ENCODE measurements at regions not wholly inside any gene's neighbourhood (a gene's known extent, or its start where the extent isn't known, plus 50 kb on each side); places are given as distances from the start of the nearest gene placed in this dataset.

DNA sequence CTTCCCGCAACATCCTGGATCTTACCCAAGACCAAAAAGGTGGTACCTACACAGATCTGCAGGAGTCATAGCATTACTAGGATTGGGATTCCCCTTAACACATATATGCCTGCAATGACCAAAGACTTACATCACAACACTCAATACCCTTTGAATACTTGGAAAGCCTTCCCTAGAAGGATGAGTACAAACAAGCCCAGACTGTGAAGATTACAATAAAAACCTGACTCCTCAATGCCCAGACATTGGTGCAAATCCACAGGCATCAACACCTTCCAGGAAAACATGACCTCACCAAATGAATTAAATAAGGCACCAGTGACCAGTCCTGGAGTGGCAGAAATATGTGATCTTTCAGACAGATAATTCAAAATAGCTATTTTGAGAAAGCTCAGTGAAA is 326.8 kb downstream of the TBL1XR1 start:
- Histone ChIP-seq H3K23me2 (ENCODE audit: insufficient read length, low read depth, low read length, poor library complexity, severe bottlenecking) (no peaks in the 10 kb centered on the region), H3K79me1 (ENCODE audit: insufficient read depth, low read depth, low read length, poor library complexity, severe bottlenecking) (no peaks in the 10 kb centered on the region), H2BK5ac (ENCODE audit: insufficient read length, low read length) (no peak overlapping the region), H3K27ac (ENCODE audit: insufficient read length, low read depth, low read length) (no peak overlapping the region), H3K23ac (ENCODE audit: insufficient read length, low read depth, low read length) (no peak overlapping the region), H2AFZ (ENCODE audit: low read length) (no peak overlapping the region), H4K5ac (ENCODE audit: insufficient read length, low read depth, low read length) (no peak overlapping the region), H4K20me1 (ENCODE audit: control insufficient read depth, insufficient read depth, insufficient read length) (no peaks in the 10 kb centered on the region), H3K27me3 (ENCODE audit: insufficient read depth, low read length) (no peaks in the 10 kb centered on the region), H3K56ac (ENCODE audit: insufficient read length, low read depth, low read length) (no peak overlapping the region), H3K9ac (ENCODE audit: extremely low read depth, insufficient read length, low read length) (no peak overlapping the region), H3K79me2 (ENCODE audit: insufficient read depth, low read length) (no peaks in the 10 kb centered on the region), H2BK20ac (ENCODE audit: low read depth, low read length, poor library complexity, severe bottlenecking) (no peak overlapping the region), H2AK5ac (ENCODE audit: insufficient read length, low read length) (no peak overlapping the region), H3K4ac (ENCODE audit: low read depth, low read length) (no peak overlapping the region), H2BK15ac (ENCODE audit: low read depth, low read length) (no peak overlapping the region), H2BK12ac (ENCODE audit: insufficient read length, low read depth, low read length) (no peak overlapping the region), H3K14ac (ENCODE audit: insufficient read depth, low read length) (no peak overlapping the region), H3K18ac (ENCODE audit: insufficient read length, low read depth, low read length) (no peak overlapping the region), H2BK120ac (ENCODE audit: low read depth, low read length, poor library complexity, severe bottlenecking) (no peak overlapping the region), H3T11ph (ENCODE audit: low read length) (no peak overlapping the region), H4K8ac (replicated peaks; ENCODE audit: insufficient read length, low read depth, low read length) (no peak overlapping the region), H4K91ac (ENCODE audit: insufficient read length, low read depth, low read length) (no peak overlapping the region), H3K9me3 (ENCODE audit: control insufficient read depth, low read depth, low read length) (no peaks in the 10 kb centered on the region), H3K4me1 (ENCODE audit: insufficient read depth, low read length) (no peaks in the 10 kb centered on the region; the same call in 1 of the 2 replicates), H3K4me2 (ENCODE audit: insufficient read depth, insufficient read length, low read length) (no peak overlapping the region)
- H3K4me3 Mint-ChIP-seq, result no peak overlapping the region
- peaks cover 5 to 23% (median 12%) of the 10 kb centered on the region in 3 experiments for H3K36me3 Mint-ChIP-seq (ENCODE audit: insufficient read depth in 1 of 3, low read depth in 3 of 3)
- H3K27me3 Mint-ChIP-seq (ENCODE audit: low read depth), result no peaks in the 10 kb centered on the region
- TF ChIP-seq, protein P1, sequence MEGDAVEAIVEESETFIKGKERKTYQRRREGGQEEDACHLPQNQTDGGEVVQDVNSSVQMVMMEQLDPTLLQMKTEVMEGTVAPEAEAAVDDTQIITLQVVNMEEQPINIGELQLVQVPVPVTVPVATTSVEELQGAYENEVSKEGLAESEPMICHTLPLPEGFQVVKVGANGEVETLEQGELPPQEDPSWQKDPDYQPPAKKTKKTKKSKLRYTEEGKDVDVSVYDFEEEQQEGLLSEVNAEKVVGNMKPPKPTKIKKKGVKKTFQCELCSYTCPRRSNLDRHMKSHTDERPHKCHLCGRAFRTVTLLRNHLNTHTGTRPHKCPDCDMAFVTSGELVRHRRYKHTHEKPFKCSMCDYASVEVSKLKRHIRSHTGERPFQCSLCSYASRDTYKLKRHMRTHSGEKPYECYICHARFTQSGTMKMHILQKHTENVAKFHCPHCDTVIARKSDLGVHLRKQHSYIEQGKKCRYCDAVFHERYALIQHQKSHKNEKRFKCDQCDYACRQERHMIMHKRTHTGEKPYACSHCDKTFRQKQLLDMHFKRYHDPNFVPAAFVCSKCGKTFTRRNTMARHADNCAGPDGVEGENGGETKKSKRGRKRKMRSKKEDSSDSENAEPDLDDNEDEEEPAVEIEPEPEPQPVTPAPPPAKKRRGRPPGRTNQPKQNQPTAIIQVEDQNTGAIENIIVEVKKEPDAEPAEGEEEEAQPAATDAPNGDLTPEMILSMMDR (conservative IDR thresholded peaks at IDR 0.05), result no peak
- H3K9me3 Mint-ChIP-seq, result peaks cover 6 to 29% of the 10 kb centered on the region in 2 experiments
- WGBS (ENCODE audit: extremely low coverage, insufficient read length, low lambda C conversion rate), result no CpG with 5 or more reads among the region's 1 CpG
- H3K4me1 Mint-ChIP-seq, result peaks cover 5 to 14% of the 10 kb centered on the region in 2 experiments
- no peak for DNase-seq
- H3K27ac Mint-ChIP-seq, result no peak overlapping the region

Measured in H9 (cell line).